ENCODE measurements at regions not wholly inside any gene's neighbourhood (a gene's known extent, or its start where the extent isn't known, plus 50 kb on each side); places are given as distances from the start of the nearest gene placed in this dataset.
"Not testable (repeated sequence)": the region's sequence is repeated elsewhere in the genome, so short reads cannot be mapped to it uniquely, and the experiment has no call there.

- no peak overlapping the region for H3K4me3 ChIP-seq (ENCODE audit: low read depth in 1 of 2, low read length in 2 of 2)
- H3K9me3 ChIP-seq (ENCODE audit: control insufficient read depth in 1 of 2, low read length in 2 of 2): peaks cover 5 to 6% of the 10 kb centered on the region in 2 donors
- no peaks in the 10 kb centered on the region for H3K27me3 ChIP-seq (ENCODE audit: control insufficient read depth in 1 of 2, insufficient read depth in 2 of 2, low read length in 2 of 2)
- no peak overlapping the region for H3K9ac ChIP-seq (ENCODE audit: low read depth in 1 of 2, low read length in 2 of 2)
- H3K27ac ChIP-seq (ENCODE audit: low read depth, low read length): no peak overlapping the region
- no peaks in the 10 kb centered on the region for H3K4me1 ChIP-seq (ENCODE audit: control insufficient read depth in 1 of 2, insufficient read depth in 2 of 2, low read length in 2 of 2)
- no peaks in the 10 kb centered on the region for H3K36me3 ChIP-seq (ENCODE audit: control insufficient read depth in 1 of 2, insufficient read depth in 2 of 2, low read length in 2 of 2)
Measured at GRCh38 chr16:61005952-61006351, 1030.3 kb downstream of the CDH8 start.

DNA sequence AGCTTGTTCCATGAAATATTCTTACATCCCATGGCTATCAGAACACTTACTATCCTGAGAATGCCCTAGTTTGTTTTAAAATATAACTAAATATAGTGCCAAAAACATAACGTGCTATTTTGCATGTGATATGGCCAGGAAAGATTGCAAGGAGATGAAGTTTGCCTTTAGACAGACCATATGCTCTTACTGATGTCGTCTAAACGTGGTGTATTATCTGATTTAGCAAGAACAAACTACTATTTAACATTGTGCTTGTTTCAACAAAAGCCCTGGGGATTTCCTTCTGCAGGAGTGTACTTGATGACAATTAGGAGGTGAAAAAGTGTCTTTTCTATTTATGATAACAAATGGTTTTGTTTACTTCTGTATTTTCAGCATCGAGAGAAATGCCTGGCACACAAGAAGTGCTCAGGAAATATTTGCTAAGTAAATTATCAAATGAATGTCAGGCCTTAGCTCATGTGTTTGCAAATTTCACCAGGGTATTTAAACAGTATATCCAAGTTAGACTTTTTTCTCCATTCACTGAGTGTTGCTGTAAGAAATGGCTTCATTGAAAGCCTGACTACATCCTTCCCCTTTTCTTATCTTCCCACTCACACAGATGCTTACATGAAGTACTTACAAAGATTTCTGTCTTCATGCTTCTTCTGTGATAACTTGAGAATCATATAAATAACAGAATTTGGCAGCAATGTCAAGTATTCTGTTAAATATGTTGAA is 1033.6 kb downstream of the CDH8 start:
- H3K4me3 ChIP-seq (ENCODE audit: low read depth in 1 of 2, low read length in 2 of 2): no peak overlapping the region
- no peaks in the 10 kb centered on the region for H3K27me3 ChIP-seq (ENCODE audit: control insufficient read depth in 1 of 2, insufficient read depth in 2 of 2, low read length in 2 of 2)
- no peaks in the 10 kb centered on the region for H3K4me1 ChIP-seq (ENCODE audit: control insufficient read depth in 1 of 2, insufficient read depth in 2 of 2, low read length in 2 of 2)
- peaks cover 0 to 6% of the 10 kb centered on the region in 2 donors for H3K9me3 ChIP-seq (ENCODE audit: control insufficient read depth in 1 of 2, low read length in 2 of 2)
- H3K36me3 ChIP-seq (ENCODE audit: control insufficient read depth in 1 of 2, insufficient read depth in 2 of 2, low read length in 2 of 2): no peaks in the 10 kb centered on the region
- H3K27ac ChIP-seq (ENCODE audit: low read depth, low read length): no peak overlapping the region
- H3K9ac ChIP-seq (ENCODE audit: low read depth in 1 of 2, low read length in 2 of 2): no peak overlapping the region

- Histone ChIP-seq H3K9me3 (ENCODE audit: control insufficient read depth in 1 of 2, low read length in 2 of 2) (peaks cover 3 to 10% of the 10 kb centered on the region in 2 donors), H3K36me3 (ENCODE audit: control insufficient read depth in 1 of 2, insufficient read depth in 2 of 2, low read length in 2 of 2) (no peaks in the 10 kb centered on the region), H3K4me3 (ENCODE audit: low read depth in 1 of 2, low read length in 2 of 2) (no peak overlapping the region), H3K27me3 (ENCODE audit: control insufficient read depth in 1 of 2, insufficient read depth in 2 of 2, low read length in 2 of 2) (no peaks in the 10 kb centered on the region), H3K9ac (ENCODE audit: low read depth in 1 of 2, low read length in 2 of 2) (no peak overlapping the region), H3K4me1 (ENCODE audit: control insufficient read depth in 1 of 2, insufficient read depth in 2 of 2, low read length in 2 of 2) (no peaks in the 10 kb centered on the region), H3K27ac (ENCODE audit: low read depth, low read length) (no peak overlapping the region)
Measured at GRCh38 chr16:60991886-60992285, 1044.4 kb downstream of the CDH8 start.

GRCh38 chr16:60989592-60989991 is 1046.6 kb downstream of the CDH8 start:
- H3K27ac ChIP-seq (ENCODE audit: low read depth, low read length): no peak overlapping the region
- H3K4me3 ChIP-seq (ENCODE audit: low read depth in 1 of 2, low read length in 2 of 2): no peak overlapping the region
- H3K9ac ChIP-seq (ENCODE audit: low read depth in 1 of 2, low read length in 2 of 2): no peak overlapping the region
- H3K36me3 ChIP-seq (ENCODE audit: control insufficient read depth in 1 of 2, insufficient read depth in 2 of 2, low read length in 2 of 2): no peaks in the 10 kb centered on the region
- H3K27me3 ChIP-seq (ENCODE audit: control insufficient read depth in 1 of 2, insufficient read depth in 2 of 2, low read length in 2 of 2): no peaks in the 10 kb centered on the region
- H3K9me3 ChIP-seq (ENCODE audit: control insufficient read depth in 1 of 2, low read length in 2 of 2): peaks cover 3 to 18% of the 10 kb centered on the region in 2 donors
- no peaks in the 10 kb centered on the region for H3K4me1 ChIP-seq (ENCODE audit: control insufficient read depth in 1 of 2, insufficient read depth in 2 of 2, low read length in 2 of 2)

- Histone ChIP-seq H3K27me3 (ENCODE audit: control insufficient read depth in 1 of 2, insufficient read depth in 2 of 2, low read length in 2 of 2) (no peaks in the 10 kb centered on the region), H3K4me1 (ENCODE audit: control insufficient read depth in 1 of 2, insufficient read depth in 2 of 2, low read length in 2 of 2) (no peaks in the 10 kb centered on the region), H3K36me3 (ENCODE audit: control insufficient read depth in 1 of 2, insufficient read depth in 2 of 2, low read length in 2 of 2) (no peaks in the 10 kb centered on the region), H3K9me3 (ENCODE audit: control insufficient read depth in 1 of 2, low read length in 2 of 2) (peaks cover 4 to 9% of the 10 kb centered on the region in 2 donors), H3K4me3 (ENCODE audit: low read depth in 1 of 2, low read length in 2 of 2) (no peak overlapping the region), H3K9ac (ENCODE audit: low read depth in 1 of 2, low read length in 2 of 2) (no peak overlapping the region), H3K27ac (ENCODE audit: low read depth, low read length) (no peak overlapping the region)
Measured at GRCh38 chr16:60979119-60979518, 1057.1 kb downstream of the CDH8 start.

- no peaks in the 10 kb centered on the region for H3K27me3 ChIP-seq (ENCODE audit: control insufficient read depth in 1 of 2, insufficient read depth in 2 of 2, low read length in 2 of 2)
- H3K27ac ChIP-seq (ENCODE audit: low read depth, low read length): no peak overlapping the region
- H3K4me3 ChIP-seq (ENCODE audit: low read depth in 1 of 2, low read length in 2 of 2): no peak overlapping the region
- no peak overlapping the region for H3K9ac ChIP-seq (ENCODE audit: low read depth in 1 of 2, low read length in 2 of 2)
- no peaks in the 10 kb centered on the region for H3K36me3 ChIP-seq (ENCODE audit: control insufficient read depth in 1 of 2, insufficient read depth in 2 of 2, low read length in 2 of 2)
- H3K9me3 ChIP-seq (ENCODE audit: control insufficient read depth in 1 of 2, low read length in 2 of 2): peaks cover 0 to 8% of the 10 kb centered on the region in 2 donors
- H3K4me1 ChIP-seq (ENCODE audit: control insufficient read depth in 1 of 2, insufficient read depth in 2 of 2, low read length in 2 of 2): no peaks in the 10 kb centered on the region
Measured at GRCh38 chr16:60949800-60950199, 1086.4 kb downstream of the CDH8 start.

GRCh38 chr16:60945225-60945624 is 1091.0 kb downstream of the CDH8 start:
- Histone ChIP-seq H3K36me3 (ENCODE audit: control insufficient read depth in 1 of 2, insufficient read depth in 2 of 2, low read length in 2 of 2) (no peaks in the 10 kb centered on the region), H3K9ac (ENCODE audit: low read depth in 1 of 2, low read length in 2 of 2) (no peak overlapping the region)

DNA sequence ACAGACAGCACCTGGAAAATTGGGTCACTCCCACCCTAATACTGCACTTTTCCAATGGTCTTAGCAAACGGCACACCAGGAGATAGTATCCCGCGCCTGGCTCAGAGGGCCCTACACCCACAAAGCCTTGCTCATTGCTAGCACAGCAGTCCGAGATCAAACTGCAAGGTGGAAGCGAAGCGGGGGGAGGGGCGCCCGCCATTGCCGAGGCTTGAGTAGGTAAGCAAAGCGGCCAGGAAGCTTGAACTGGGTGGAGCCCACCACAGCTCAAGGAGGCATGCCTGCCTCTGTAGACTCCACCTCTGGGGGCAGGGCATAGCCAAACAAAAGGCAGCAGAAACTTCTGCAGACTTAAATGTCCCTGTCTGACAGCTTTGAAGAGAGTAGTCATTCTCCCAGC is 1100.0 kb downstream of the CDH8 start:
- H3K4me1 ChIP-seq (ENCODE audit: control insufficient read depth in 1 of 2, insufficient read depth in 2 of 2, low read length in 2 of 2); H3K36me3 ChIP-seq (ENCODE audit: control insufficient read depth in 1 of 2, insufficient read depth in 2 of 2, low read length in 2 of 2); H3K9me3 ChIP-seq (ENCODE audit: control insufficient read depth in 1 of 2, low read length in 2 of 2); H3K27me3 ChIP-seq (ENCODE audit: control insufficient read depth in 1 of 2, insufficient read depth in 2 of 2, low read length in 2 of 2); H3K9ac ChIP-seq (ENCODE audit: low read depth in 1 of 2, low read length in 2 of 2); H3K27ac ChIP-seq (ENCODE audit: low read depth, low read length); H3K4me3 ChIP-seq (ENCODE audit: low read depth in 1 of 2, low read length in 2 of 2): not testable (repeated sequence)

More at GRCh38 chr16:60945225-60945624, 1091.0 kb downstream of the CDH8 start:
- no peaks in the 10 kb centered on the region for H3K27me3 ChIP-seq (ENCODE audit: control insufficient read depth in 1 of 2, insufficient read depth in 2 of 2, low read length in 2 of 2)
- H3K4me3 ChIP-seq (ENCODE audit: low read depth in 1 of 2, low read length in 2 of 2): no peak overlapping the region
- peaks cover 0 to 4% of the 10 kb centered on the region in 2 donors for H3K9me3 ChIP-seq (ENCODE audit: control insufficient read depth in 1 of 2, low read length in 2 of 2)
- no peak overlapping the region for H3K27ac ChIP-seq (ENCODE audit: low read depth, low read length)
- no peaks in the 10 kb centered on the region for H3K4me1 ChIP-seq (ENCODE audit: control insufficient read depth in 1 of 2, insufficient read depth in 2 of 2, low read length in 2 of 2)

DNA sequence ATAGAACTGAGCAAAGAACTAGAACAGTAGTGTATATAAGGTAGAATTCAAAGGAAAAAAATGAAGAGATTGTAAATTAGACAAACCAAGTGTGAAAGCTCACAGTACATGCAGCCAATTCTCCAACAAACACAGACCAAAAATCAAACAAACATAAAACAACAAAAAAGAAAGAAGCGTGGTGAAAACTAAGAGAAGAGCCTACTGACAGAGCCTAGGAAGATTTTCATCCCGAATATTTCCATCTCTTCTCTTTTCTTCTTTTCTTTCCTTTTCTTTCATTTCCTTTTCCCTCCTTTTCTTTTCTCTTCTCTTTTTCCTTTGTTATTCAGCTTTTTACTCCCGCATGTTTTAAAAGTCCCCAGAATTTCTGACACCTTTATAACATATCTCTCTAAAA is 1103.6 kb downstream of the CDH8 start:
- H3K27me3 ChIP-seq (ENCODE audit: control insufficient read depth in 1 of 2, insufficient read depth in 2 of 2, low read length in 2 of 2): no peaks in the 10 kb centered on the region
- no peak overlapping the region for H3K4me3 ChIP-seq (ENCODE audit: low read depth in 1 of 2, low read length in 2 of 2)
- no peaks in the 10 kb centered on the region for H3K36me3 ChIP-seq (ENCODE audit: control insufficient read depth in 1 of 2, insufficient read depth in 2 of 2, low read length in 2 of 2)
- no peak overlapping the region for H3K27ac ChIP-seq (ENCODE audit: low read depth, low read length)
- no peak overlapping the region for H3K9ac ChIP-seq (ENCODE audit: low read depth in 1 of 2, low read length in 2 of 2)
- peaks cover 8 to 11% of the 10 kb centered on the region in 2 donors for H3K9me3 ChIP-seq (ENCODE audit: control insufficient read depth in 1 of 2, low read length in 2 of 2)
- H3K4me1 ChIP-seq (ENCODE audit: control insufficient read depth in 1 of 2, insufficient read depth in 2 of 2, low read length in 2 of 2): no peaks in the 10 kb centered on the region

DNA sequence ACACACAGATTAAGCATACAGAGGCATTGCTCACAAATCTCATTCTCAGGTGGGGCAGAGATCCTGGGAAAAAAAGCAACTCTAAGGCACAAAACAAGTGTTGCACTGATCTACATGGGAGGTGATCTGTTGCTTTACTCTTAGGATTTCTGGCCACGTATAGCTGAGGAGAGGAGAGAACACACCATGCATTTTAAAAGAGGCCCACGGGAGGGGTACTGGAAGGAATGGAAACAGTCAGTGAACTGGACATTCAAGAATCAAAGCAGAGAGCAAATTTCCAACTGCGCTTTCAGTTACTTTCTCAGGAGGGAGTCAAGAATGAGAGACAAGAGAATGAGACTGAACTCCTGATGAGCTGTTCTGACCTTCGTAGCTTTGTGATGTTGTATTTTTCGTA is 1105.9 kb downstream of the CDH8 start:
- no peak overlapping the region for H3K27ac ChIP-seq (ENCODE audit: low read depth, low read length)
- no peaks in the 10 kb centered on the region for H3K36me3 ChIP-seq (ENCODE audit: control insufficient read depth in 1 of 2, insufficient read depth in 2 of 2, low read length in 2 of 2)
- H3K27me3 ChIP-seq (ENCODE audit: control insufficient read depth in 1 of 2, insufficient read depth in 2 of 2, low read length in 2 of 2): no peaks in the 10 kb centered on the region
- no peaks in the 10 kb centered on the region for H3K4me1 ChIP-seq (ENCODE audit: control insufficient read depth in 1 of 2, insufficient read depth in 2 of 2, low read length in 2 of 2)
- no peak overlapping the region for H3K9ac ChIP-seq (ENCODE audit: low read depth in 1 of 2, low read length in 2 of 2)
- H3K4me3 ChIP-seq (ENCODE audit: low read depth in 1 of 2, low read length in 2 of 2): no peak overlapping the region
- H3K9me3 ChIP-seq (ENCODE audit: control insufficient read depth in 1 of 2, low read length in 2 of 2): peaks cover 11 to 13% of the 10 kb centered on the region in 2 donors

Measured in duodenal mucosa (tissue), 2 donors.